ENCODE measurements at regions not wholly inside any gene's neighbourhood (a gene's known extent, or its start where the extent isn't known, plus 50 kb on each side); places are given as distances from the start of the nearest gene placed in this dataset.

GRCh38 chr7:17242504-17242903 lies 55.9 kb upstream of the AHR start:
- no peak for DNase-seq

GRCh38 chr7:17244786-17245185 lies 53.7 kb upstream of the AHR start:
- DNase-seq: no peak

- DNase-seq: no peak
These were observed 51.1 kb upstream of the AHR start for GRCh38 chr7:17247357-17247756.

GRCh38 chr7:17248527-17248926 lies 49.9 kb upstream of the AHR start:
- no peak for DNase-seq
